ENCODE measurements at regions not wholly inside any gene's neighbourhood (a gene's known extent, or its start where the extent isn't known, plus 50 kb on each side); places are given as distances from the start of the nearest gene placed in this dataset.
A peak's percentile ranks its signal among the peaks of the same experiment; 100 is the strongest.

- DNase-seq: no peak
These were observed 81.4 kb upstream of the DUSP22 start for GRCh38 chr6:210778-211374.

GRCh38 chr6:211871-212497, 80.3 kb upstream of the DUSP22 start:
- no peak for DNase-seq

GRCh38 chr6:213284-213683, 79.0 kb upstream of the DUSP22 start:
- DNase-seq: no peak

GRCh38 chr6:214428-214827, 77.9 kb upstream of the DUSP22 start:
- no peak for DNase-seq

DNA sequence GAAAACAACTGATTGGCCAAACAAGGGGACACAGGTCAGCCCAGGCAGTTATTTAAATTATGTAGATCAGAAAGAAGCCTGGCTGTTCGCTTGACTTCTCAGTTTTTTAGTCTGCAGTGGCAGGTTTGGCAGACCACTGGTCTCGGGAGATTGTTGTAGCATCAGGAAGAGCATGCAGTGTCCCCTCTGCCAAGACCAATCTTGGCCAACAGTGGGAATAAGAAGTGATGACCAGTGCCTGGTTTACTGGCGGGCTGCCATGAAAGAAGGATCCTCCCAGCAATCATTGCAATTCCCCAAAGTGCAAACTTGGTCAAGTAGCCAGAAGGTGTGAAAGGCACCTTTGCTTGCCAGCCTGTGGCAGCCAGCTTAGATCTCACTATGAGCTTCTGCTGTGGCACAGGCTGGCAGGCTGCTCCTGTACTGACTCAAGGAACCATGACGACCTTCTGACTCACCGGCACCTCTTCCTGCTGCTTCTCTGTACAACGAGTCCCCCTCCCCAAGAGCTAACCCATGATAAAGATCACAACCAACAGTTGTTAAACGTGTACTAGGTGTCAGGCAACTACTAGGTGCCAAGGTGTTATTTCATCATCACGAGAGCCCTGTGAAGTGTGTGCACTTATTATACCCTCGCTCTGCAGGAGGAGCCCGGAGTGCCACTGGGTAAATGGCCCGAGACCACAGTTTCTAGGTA, 76.8 kb upstream of the DUSP22 start:
- peak in 1 of 2 experiments; percentile 24 for DNase-seq

GRCh38 chr6:217048-217659, 75.1 kb upstream of the DUSP22 start:
- peak in 1 of 2 experiments; percentile 14 for DNase-seq

DNA sequence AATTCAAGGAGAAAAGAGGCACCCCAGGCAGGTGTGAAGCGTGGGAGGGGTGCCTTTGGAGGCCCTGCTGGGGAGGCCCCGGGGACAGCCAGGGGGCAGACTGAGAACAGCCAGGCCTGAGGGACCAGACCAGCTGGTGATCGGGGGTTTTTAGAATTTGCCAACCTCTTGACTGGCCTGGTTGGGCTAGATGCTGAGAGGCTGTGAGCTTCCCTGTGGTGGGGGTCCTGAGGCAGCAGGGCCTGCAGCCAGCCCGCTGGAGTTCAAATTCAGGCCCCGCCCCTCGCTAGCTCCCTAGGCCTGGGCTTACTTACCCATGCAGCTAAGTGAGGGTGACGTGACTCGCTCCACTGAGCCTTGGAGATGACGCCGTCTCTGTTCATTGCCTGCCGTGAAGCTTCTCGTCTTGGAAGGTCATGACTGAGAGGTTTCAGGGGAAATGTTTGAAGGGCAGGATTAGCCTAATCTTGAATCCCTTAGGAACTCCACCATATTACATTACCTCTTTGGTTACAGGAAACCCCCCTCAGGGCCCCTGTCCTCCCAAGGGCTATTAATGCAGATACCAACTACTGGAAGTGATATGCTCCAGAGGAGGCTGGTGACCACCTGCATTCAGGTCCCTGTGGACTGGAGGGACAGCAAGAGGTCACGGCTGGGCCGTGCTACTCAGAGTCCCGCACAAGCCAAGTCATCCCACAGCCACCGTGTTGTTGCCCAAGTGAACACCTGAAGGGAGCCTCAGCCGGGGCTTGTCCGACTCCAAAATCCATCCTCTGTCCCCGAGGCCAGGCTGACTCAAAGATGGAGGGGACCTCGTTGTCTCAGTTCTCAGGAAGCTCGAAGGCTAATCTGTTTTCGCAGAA, 73.9 kb upstream of the DUSP22 start:
- DNase-seq: no peak

- DNase-seq: no peak
These were observed 73.2 kb upstream of the DUSP22 start for GRCh38 chr6:219019-219570.

- no peak for DNase-seq
These were observed 72.6 kb upstream of the DUSP22 start for GRCh38 chr6:219641-220198.

DNA sequence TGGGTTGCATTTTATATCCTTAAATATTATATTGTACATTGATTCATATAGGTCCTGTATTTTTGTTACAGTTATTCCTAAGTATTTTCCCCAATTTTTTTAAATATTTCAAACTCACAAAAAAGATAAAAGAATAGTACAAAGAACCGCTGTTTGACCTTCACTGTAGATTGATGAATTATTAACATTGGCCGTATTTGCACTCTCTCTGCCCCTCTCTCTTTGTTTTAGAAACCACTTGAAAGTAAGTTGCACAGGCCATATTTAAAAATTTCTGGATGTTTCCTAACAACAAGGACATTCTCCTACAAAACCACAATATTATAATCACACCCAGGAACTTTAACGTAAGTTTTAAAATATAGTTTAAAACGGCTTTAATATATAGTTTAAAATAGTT, 72.0 kb upstream of the DUSP22 start:
- DNase-seq: no peak

DNA sequence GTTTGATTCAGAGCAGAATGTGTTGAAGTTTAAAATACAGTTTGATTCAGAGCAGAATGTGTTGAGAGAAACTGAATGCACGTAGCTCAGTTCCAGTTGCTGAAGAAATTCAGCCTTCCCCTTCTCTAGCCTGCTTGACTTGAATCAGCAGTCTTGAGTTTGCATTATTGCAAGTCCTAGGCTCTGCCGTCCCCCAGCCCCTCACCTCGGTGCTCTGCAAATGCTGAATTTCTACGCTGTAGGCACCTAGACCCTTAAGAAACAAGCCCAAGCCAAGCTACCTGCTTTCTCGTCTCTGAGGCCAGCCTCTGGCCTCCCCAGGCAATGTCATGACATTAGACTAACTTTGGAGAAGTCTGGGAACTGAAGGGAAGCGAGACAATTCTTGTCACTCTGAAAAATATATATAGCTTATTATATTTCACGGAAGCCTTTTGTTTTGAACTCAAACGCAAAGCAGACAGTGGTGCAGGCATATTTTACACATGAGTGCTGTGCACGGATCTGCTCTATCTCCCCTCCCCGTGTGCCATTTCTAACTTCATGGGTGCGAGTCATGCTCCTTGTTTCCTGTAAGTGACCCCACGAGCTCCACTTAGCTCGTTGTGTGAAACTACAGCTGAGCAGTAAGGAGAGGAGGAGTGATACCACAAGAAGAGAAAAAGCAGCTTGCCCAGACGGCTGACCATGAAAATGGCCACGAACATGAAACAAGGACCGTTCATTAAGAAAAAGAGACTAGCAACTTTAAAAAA, 71.4 kb upstream of the DUSP22 start:
- DNase-seq: no peak

- DNase-seq: no peak
These were observed 70.5 kb upstream of the DUSP22 start for GRCh38 chr6:221531-222349.

- no peak for DNase-seq
These were observed 69.8 kb upstream of the DUSP22 start for GRCh38 chr6:222468-222867.

DNA sequence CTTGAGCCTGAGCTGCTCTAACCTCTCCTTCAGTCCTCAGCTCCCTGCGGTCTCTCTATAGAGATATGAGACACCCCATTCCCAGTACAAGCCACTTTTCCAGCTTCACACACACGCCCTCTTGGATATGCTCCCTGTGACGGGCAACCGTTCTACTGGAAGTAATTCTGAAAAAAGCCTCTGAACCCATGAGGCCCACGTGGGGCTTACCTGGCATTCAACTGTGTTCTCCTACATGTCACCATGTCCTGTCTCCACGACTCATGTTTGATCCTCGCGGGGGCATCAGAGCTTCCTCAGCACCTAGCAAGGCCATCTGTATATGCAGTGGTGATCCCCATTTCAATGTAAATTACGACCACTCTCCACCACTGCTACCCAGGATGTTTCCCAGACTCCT, 69.2 kb upstream of the DUSP22 start:
- DNase-seq: no peak

DNA sequence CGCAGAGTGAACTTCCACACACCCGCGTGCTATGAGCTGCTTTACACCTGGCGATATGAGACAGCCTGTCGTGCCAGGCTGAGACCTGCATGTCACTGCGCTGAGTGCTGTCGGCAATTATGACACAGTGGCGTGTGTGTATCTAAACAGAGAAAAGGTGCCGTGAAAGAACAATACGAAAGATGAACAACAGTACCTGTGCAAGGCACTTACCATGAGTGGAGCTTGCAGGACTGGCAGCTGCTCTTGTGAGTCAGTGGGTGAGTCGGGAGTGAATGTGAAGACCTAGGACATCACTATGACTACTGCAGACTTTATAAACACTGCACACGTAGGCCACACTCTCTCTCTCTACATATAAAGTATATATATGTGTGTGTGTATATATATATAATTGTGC, 68.5 kb upstream of the DUSP22 start:
- DNase-seq: no peak

GRCh38 chr6:224350-224749, 67.9 kb upstream of the DUSP22 start:
- DNase-seq: no peak

- DNase-seq: no peak
These were observed 67.1 kb upstream of the DUSP22 start for GRCh38 chr6:225121-225721.

DNA sequence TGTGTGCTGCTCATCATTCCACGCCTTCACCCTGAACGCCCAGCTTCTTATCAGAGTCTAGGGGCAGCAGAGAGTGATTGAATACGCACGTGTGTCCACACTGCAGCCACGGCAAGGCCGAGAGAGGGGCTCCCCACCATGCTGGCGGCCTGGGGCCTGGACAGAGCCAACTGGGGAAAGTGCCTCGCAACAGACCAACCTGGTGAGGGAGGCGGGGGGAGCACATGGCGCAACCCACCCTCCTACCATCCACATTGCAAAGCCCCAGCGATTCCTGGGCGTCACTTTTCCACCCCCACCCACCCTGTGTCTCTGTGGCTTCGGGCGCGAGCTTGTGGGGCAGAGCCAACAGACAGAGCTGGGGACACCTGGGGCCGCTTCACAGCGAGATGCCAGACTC, 66.4 kb upstream of the DUSP22 start:
- no peak for DNase-seq

DNA sequence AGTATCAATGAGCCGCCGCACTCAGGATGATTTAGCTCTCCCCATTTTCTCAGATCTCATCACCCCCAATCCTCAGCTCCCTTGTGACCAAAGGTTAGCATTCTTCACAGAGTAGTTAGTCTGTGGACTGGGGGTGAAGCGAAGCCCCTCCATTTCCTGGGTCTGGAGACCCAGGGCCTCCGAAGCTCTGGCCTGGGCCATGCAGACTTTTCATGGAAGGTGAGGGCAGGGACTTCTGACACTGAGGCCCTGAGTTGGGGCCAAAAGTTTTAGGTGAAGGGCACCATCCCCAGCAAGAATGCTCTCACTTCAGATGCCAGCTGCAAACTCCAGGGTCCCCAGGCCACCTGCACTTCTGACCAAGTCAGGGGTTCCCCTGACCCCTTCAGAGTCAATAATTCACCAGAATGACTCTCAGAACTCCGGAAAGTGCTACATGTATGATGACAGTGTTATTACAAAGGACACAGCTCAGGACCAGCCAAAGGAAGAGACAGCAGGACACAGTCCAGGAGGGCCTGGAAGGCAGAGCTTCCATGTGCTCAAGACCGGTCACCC, 65.7 kb upstream of the DUSP22 start:
- DNase-seq: no peak

Measured in SW 1271 (cell line).